ENCODE measurements at regions not wholly inside any gene's neighbourhood (a gene's known extent, or its start where the extent isn't known, plus 50 kb on each side); places are given as distances from the start of the nearest gene placed in this dataset.

DNA sequence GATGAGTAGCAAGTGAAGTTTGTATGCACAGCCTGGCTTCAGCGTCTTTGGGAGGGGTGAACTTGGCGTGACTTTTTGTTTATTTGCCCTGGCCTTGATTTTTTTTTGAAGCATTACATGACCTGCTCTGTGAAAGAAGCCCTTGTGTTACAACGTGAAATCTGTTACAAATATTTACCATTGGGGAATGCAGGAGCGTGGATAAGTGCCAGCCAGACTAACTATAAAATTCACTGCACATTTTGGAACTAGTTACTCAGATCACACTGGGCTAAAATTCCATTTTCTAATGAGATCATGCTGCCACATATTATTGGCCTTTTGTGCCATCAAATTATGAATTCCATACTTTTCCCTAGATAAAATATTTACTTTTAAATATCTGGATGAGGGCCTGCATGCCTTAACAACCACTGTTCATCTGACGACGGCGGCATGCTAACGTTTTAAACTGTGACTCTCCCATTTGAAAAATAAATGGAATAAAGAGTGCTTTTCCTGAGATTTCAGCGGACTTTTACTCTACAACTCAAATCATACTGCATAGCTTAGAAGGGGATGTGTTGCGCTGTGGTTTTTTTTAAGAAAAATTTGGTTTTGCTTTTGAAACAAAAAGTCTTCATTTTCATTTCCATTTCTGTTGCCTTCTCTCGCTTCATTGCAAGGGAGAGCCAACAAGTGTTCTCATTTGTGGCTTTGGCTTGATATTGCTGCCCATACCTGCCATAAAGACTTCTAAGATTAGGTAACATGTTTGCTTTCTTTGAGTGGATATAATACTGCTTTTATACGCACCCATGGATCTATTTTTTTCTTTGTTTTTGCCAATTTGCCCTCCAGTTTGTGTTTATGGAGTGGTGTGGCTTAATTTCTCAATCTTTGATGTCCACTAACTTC, 352.2 kb downstream of the TFEC start:
- dilution Hi-C loops (cut with HindIII; ENCODE audit: low sequenced_read_pairs, unreplicated experiment) (no loop called here), intact Hi-C loops (cut with micrococcal nuclease) (loop anchor here (5.0 to 10.0 kb wide), 4 partner anchors 321 to 1596 kb away; no protein-coding TSS in a partner anchor), in situ Hi-C loops (cut with MboI; ENCODE audit: low sequenced_read_pairs) (loop anchor here (25.0 kb wide), 1 partner anchor 816 kb away; no protein-coding TSS in a partner anchor)
- Histone ChIP-seq H3K9me3 (ENCODE audit: control insufficient read depth, insufficient read depth, low read length) (no peaks in the 10 kb centered on the region), H3K56ac (ENCODE audit: extremely low read depth, insufficient read depth, low read length) (0 out of 2 replicates have a peak overlapping the region, but pooled peaks have one; percentile 34), H2AK9ac (replicated peaks; ENCODE audit: low read depth, low read length, poor library complexity) (no peak overlapping the region), H3K4me1 (ENCODE audit: control insufficient read depth, insufficient read depth, low read length) (no peaks in the 10 kb centered on the region), H3K18ac (ENCODE audit: low read depth, low read length) (peak overlapping the region; percentile 60; the same call in 1 of the 2 replicates), H3K27me3 (ENCODE audit: control insufficient read depth, insufficient read depth, low read length) (no peaks in the 10 kb centered on the region), H3K4me3 (ENCODE audit: insufficient read depth, low read depth, low read length) (no peak overlapping the region), H3K27ac (ENCODE audit: insufficient read depth, low read length) (no peak overlapping the region), H3K14ac (replicated peaks; ENCODE audit: low read depth, low read length) (peak overlapping the region; percentile 43; the same call in 1 of the 2 replicates), H2BK20ac (ENCODE audit: low read depth, low read length) (peak overlapping the region; percentile 61), H2BK15ac (ENCODE audit: low read depth, low read length) (peak overlapping the region; percentile 62; the same call in 2 of the 3 replicates), H2AFZ (replicated peaks; ENCODE audit: low read length, poor library complexity) (peak overlapping the region; percentile 61), H2BK5ac (ENCODE audit: low read depth, low read length, poor library complexity, severe bottlenecking) (no peak overlapping the region), H2AK5ac (ENCODE audit: low read depth, low read length) (peak overlapping the region; percentile 15; the same call in 1 of the 2 replicates), H4K5ac (ENCODE audit: low read depth, low read length) (peak overlapping the region; percentile 17; the same call in 1 of the 2 replicates), H3K79me1 (ENCODE audit: low read depth in 1 of 2, low read length in 2 of 2) (no peaks in the 10 kb centered on the region), H2BK120ac (ENCODE audit: low read depth, low read length) (peak overlapping the region; percentile 76), H3K9me1 (ENCODE audit: insufficient read depth, low read length) (no peaks in the 10 kb centered on the region), H3K23ac (ENCODE audit: low read depth, low read length) (no peak overlapping the region; the same call in 1 of the 2 replicates), H3K9ac (ENCODE audit: low read depth, low read length) (no peak overlapping the region), H4K8ac (ENCODE audit: low read depth in 2 of 2, low read length in 2 of 2) (peak overlapping the region in 1 of 2 experiments; percentile 70; a peak in 2 of 4 replicates), H3K4ac (ENCODE audit: low read depth, low read length) (peak overlapping the region; percentile 62), H3K4me2 (ENCODE audit: low read depth, low read length) (peak overlapping the region; percentile 11), H4K91ac (ENCODE audit: insufficient read depth, low read depth, low read length) (peak overlapping the region; percentile 74; the same call in 1 of the 2 replicates), H3K36me3 (ENCODE audit: control insufficient read depth, insufficient read depth, low read length) (no peaks in the 10 kb centered on the region), H4K20me1 (ENCODE audit: insufficient read depth, low read length) (no peaks in the 10 kb centered on the region)
- ATAC-seq (ENCODE audit: low read depth) (peak; percentile 75), DNase-seq (peak; percentile 74)
- CTCF ChIA-PET: interaction anchor here (0.7 to 2.6 kb wide), 3 partner anchors 10 to 1659 kb away, joined by 3 to 10 read pairs (median 7); no protein-coding TSS in a partner anchor
- no TSS peak for BruUV-seq (replicated peaks)
- TF ChIP-seq, protein P1, sequence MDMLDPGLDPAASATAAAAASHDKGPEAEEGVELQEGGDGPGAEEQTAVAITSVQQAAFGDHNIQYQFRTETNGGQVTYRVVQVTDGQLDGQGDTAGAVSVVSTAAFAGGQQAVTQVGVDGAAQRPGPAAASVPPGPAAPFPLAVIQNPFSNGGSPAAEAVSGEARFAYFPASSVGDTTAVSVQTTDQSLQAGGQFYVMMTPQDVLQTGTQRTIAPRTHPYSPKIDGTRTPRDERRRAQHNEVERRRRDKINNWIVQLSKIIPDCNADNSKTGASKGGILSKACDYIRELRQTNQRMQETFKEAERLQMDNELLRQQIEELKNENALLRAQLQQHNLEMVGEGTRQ (IDR thresholded peaks at IDR 0.05; ENCODE audit: low read depth, low read length): no peak
- TF ChIP-seq RCOR1 (IDR thresholded peaks at IDR 0.05; ENCODE audit: insufficient replicate concordance, low read length) (no peak), MXI1 (IDR thresholded peaks at IDR 0.05; ENCODE audit: borderline replicate concordance, low read depth, low read length) (no peak), POLR2A (IDR thresholded peaks at IDR 0.05; ENCODE audit: low read depth, low read length) (no peak), CHD1 (IDR thresholded peaks at IDR 0.05; ENCODE audit: low read depth, low read length) (no peak), RFX5 (IDR thresholded peaks at IDR 0.05; ENCODE audit: low read depth, low read length) (no peak)
- no CpG with 5 or more reads among the region's 12 CpGs for WGBS, 2 experiments (ENCODE audit: extremely low coverage in 2 of 2, insufficient read length in 1 of 2)
- POLR2A ChIA-PET (ENCODE audit: unreplicated experiment): no interaction called here
